Osteocyte (in vitro differentiated cells): ENCODE measurements at regions not wholly inside any gene's neighbourhood (a gene's known extent, or its start where the extent isn't known, plus 50 kb on each side); places are given as distances from the start of the nearest gene placed in this dataset.
"Not testable (repeated sequence)": the region's sequence is repeated elsewhere in the genome, so short reads cannot be mapped to it uniquely, and the experiment has no call there.

Experiments
- DNase-seq: peaks from one replicate; pipeline ENCODE4 v3.0.0; 2021; ENCODE audit warnings: mixed read lengths; ENCODE audit not compliant: unreplicated experiment; ENCODE audit errors: extremely low spot score
- H3K27ac Mint-ChIP-seq: one replicate; pipeline ENCODE4 v1.8.0; 2021; ENCODE audit warnings: mild to moderate bottlenecking, mixed read lengths; ENCODE audit not compliant: unreplicated experiment
- H3K27me3 Mint-ChIP-seq: one replicate; pipeline ENCODE4 v1.8.0; 2021; ENCODE audit warnings: mixed read lengths; ENCODE audit not compliant: unreplicated experiment
- H3K36me3 Mint-ChIP-seq: one replicate; pipeline ENCODE4 v1.8.0; 2021; ENCODE audit warnings: mixed read lengths; ENCODE audit not compliant: unreplicated experiment
- H3K4me1 Mint-ChIP-seq: one replicate; pipeline ENCODE4 v1.8.0; 2021; ENCODE audit warnings: mixed read lengths; ENCODE audit not compliant: unreplicated experiment
- H3K4me3 Mint-ChIP-seq: one replicate; pipeline ENCODE4 v1.8.0; 2021; ENCODE audit warnings: mild to moderate bottlenecking, moderate library complexity, mixed read lengths; ENCODE audit not compliant: unreplicated experiment
- H3K9me3 Mint-ChIP-seq: one replicate; pipeline ENCODE4 v1.8.0; 2021; ENCODE audit warnings: mixed read lengths; ENCODE audit not compliant: unreplicated experiment
- CTCF ChIP-seq: fragments of 200-600 bp; sonication (generic); IDR thresholded peaks from 2 replicates; pipeline ENCODE4 v1.5.0; 2021; ENCODE audit warnings: antibody characterized with exemption, mild to moderate bottlenecking, moderate library complexity

- H3K36me3 Mint-ChIP-seq, H3K4me1 Mint-ChIP-seq, H3K4me3 Mint-ChIP-seq, H3K27ac Mint-ChIP-seq, DNase-seq, H3K9me3 Mint-ChIP-seq, H3K27me3 Mint-ChIP-seq: not testable (repeated sequence)
Measured at GRCh38 chr4:69013933-69014332, 62.3 kb upstream of the UGT2A3 start.

DNA sequence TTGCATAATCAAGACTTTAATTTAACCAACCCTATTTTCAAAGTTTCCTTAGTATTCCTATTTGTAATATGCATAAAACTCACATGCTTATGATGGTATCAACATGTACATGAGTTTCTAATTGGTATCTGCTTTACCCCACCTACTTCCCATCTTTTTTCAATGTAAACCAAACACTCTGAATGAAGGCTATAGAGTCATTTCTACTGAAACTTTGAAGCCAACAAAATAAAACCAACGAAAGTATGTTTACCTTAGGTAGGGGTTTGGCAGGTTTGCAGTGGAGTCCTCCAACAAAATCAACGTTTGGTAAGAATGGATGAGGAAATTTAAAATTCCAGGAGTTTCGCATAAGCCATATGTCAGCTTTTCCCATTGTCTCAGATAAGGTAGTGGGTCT lies 66.4 kb upstream of the UGT2A3 start:
- H3K27me3 Mint-ChIP-seq, H3K27ac Mint-ChIP-seq, H3K4me3 Mint-ChIP-seq, H3K36me3 Mint-ChIP-seq, DNase-seq, H3K9me3 Mint-ChIP-seq, H3K4me1 Mint-ChIP-seq: not testable (repeated sequence)

DNA sequence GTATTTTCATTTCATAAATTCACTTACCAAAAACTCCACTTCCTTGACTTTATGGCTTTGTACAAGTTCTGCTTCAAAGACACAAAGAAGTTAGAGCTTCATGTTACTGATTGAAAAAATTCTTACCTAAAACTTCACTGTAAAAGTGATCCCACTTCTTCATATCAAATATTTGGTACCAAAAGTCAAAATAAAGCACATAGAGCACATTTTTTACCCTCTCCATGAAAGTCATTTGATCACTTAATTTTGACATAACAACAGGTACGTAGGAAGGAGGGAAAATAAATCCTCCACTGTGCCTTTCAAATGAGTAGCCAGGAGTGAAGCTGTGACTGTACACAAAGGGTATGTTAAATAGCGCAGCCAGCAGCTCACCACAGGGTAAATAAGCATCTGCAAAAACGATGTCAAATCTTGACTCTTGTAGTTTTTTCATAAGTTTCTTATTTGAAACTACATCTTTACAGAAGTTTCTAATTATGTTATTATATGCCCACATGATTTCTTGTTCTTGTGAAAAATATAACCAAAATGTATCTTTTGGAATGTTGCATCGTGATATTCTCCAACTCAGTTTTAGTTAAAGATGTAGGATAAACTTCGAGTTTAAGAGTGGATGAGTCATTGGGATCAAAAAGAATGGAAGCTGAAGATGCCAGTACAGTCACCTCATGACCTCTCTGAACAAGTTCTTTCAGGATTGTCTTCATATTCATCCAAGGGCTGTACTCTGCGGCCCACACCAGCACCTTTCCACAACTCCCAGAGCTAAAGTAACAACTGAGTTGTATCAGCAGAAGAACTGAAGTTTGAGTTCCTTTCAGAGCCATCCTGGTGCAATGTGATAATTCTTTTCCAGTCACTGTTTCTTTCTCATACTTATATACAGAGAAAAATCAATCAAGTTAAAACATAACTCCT lies 68.2 kb upstream of the UGT2A3 start:
- H3K27me3 Mint-ChIP-seq, H3K36me3 Mint-ChIP-seq, H3K4me3 Mint-ChIP-seq, H3K9me3 Mint-ChIP-seq, H3K27ac Mint-ChIP-seq, DNase-seq, H3K4me1 Mint-ChIP-seq: not testable (repeated sequence)

DNA sequence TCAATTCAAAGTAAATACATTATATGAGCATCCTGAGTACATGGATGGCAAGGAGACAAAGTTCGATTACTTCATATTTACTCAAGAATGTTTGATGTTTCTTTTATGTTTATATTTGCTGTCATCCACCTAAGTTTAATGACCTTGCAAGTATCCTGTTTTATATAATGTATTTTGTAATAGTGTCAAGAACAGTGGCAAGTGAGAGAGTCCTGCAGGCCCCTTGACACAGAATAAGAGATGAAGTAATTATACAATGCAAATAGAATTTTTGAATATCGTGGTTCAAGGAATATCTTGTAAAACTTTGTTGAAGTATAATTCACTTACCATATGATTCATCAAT lies 68.8 kb upstream of the UGT2A3 start:
- not testable (repeated sequence) for H3K4me3 Mint-ChIP-seq, H3K9me3 Mint-ChIP-seq, H3K4me1 Mint-ChIP-seq, DNase-seq, H3K36me3 Mint-ChIP-seq, H3K27ac Mint-ChIP-seq
- H3K27me3 Mint-ChIP-seq: peaks cover 13% of the 10 kb centered on the region

GRCh38 chr4:69025191-69025998 lies 70.9 kb upstream of the UGT2B7 start:
- Mint-ChIP-seq H3K27me3 (peaks cover 8% of the 10 kb centered on the region), H3K4me1 (no peaks in the 10 kb centered on the region), H3K4me3 (no peak overlapping the region), H3K9me3 (no peaks in the 10 kb centered on the region), H3K36me3 (no peaks in the 10 kb centered on the region), H3K27ac (no peak overlapping the region)
- no peak for DNase-seq
- peak; percentile 28 for TF ChIP-seq CTCF

DNA sequence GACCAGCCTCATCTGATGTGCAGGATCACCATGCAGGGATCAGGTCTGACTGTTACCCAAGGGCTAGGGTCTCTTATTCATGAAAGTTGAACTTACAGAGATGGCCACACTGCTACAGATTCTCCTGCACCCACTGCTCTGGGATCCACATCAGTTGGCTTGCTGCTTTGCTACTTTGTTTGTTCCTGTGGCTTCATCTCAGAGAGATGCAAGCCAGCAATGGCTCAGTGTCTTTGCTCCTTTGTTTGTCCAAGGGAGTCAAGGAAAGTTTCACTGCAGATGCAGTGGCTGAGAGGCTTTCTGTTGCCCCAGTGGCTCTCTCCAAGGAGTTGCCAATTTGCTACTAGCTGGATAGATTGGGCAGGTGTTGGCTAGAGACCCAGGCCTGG lies 70.3 kb upstream of the UGT2B7 start:
- no peaks in the 10 kb centered on the region for H3K9me3 Mint-ChIP-seq
- peaks cover 8% of the 10 kb centered on the region for H3K27me3 Mint-ChIP-seq
- H3K36me3 Mint-ChIP-seq: no peaks in the 10 kb centered on the region
- no peak overlapping the region for H3K4me3 Mint-ChIP-seq
- H3K27ac Mint-ChIP-seq: no peak overlapping the region
- no peak for DNase-seq
- H3K4me1 Mint-ChIP-seq: no peaks in the 10 kb centered on the region
- TF ChIP-seq CTCF: no peak

GRCh38 chr4:69026974-69027373 lies 69.3 kb upstream of the UGT2B7 start:
- Mint-ChIP-seq H3K9me3 (no peaks in the 10 kb centered on the region), H3K27ac (no peak overlapping the region), H3K4me3 (no peak overlapping the region), H3K27me3 (peaks cover 8% of the 10 kb centered on the region), H3K36me3 (no peaks in the 10 kb centered on the region), H3K4me1 (no peaks in the 10 kb centered on the region)
- no peak for TF ChIP-seq CTCF
- DNase-seq: no peak
